ENCODE measurements at regions not wholly inside any gene's neighbourhood (a gene's known extent, or its start where the extent isn't known, plus 50 kb on each side); places are given as distances from the start of the nearest gene placed in this dataset.

DNA sequence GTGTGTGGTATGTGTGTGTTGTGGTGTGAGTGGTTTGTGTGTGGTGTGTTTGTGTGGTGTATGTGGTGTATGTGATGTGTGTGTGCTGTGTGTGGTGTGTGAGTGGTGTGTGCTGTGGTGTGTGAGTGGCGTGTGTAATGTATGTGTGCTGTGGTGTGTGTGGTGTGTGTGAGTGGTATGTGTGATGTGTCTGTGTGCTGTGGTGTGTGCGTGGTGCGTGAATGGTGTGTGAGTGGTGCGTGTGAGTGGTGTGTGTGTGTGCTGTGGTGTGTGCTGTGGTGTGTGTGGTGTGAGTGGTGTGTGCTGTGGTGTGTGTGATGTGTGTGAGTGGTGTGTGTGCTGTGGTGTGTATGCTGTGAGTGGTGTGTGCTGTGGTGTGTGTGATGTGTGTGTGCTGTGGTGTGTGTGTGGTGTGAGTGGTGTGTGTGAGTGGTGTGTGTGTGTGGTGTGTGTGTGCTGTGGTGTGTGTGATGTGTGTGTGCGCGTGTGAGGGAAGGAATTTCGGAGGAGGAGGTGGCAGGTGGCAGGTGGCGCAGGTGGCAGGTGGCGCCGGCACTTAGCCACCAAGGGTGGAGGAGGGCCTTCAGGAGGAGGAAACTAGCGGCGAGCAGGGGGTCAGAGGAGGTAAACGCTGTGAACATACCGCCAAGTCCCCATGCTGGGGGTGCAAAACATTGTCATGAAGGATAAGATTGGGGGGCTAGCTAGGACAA, 191.8 kb downstream of the MELK start:
- TF ChIP-seq, protein P1, sequence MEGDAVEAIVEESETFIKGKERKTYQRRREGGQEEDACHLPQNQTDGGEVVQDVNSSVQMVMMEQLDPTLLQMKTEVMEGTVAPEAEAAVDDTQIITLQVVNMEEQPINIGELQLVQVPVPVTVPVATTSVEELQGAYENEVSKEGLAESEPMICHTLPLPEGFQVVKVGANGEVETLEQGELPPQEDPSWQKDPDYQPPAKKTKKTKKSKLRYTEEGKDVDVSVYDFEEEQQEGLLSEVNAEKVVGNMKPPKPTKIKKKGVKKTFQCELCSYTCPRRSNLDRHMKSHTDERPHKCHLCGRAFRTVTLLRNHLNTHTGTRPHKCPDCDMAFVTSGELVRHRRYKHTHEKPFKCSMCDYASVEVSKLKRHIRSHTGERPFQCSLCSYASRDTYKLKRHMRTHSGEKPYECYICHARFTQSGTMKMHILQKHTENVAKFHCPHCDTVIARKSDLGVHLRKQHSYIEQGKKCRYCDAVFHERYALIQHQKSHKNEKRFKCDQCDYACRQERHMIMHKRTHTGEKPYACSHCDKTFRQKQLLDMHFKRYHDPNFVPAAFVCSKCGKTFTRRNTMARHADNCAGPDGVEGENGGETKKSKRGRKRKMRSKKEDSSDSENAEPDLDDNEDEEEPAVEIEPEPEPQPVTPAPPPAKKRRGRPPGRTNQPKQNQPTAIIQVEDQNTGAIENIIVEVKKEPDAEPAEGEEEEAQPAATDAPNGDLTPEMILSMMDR (IDR thresholded peaks at IDR 0.05): no peak
- no peak for TF ChIP-seq POLR2AphosphoS5 (IDR thresholded peaks at IDR 0.05)

All from suprapubic skin (tissue), 3 donors.